ENCODE measurements at regions not wholly inside any gene's neighbourhood (a gene's known extent, or its start where the extent isn't known, plus 50 kb on each side); places are given as distances from the start of the nearest gene placed in this dataset.
"Not testable (repeated sequence)": the region's sequence is repeated elsewhere in the genome, so short reads cannot be mapped to it uniquely, and the experiment has no call there.

- no peak for DNase-seq (ENCODE audit: low spot score)
- Mint-ChIP-seq H3K27me3 (no peaks in the 10 kb centered on the region), H3K9me3 (peaks cover 6% of the 10 kb centered on the region), H3K36me3 (no peaks in the 10 kb centered on the region), H3K4me3 (no peak overlapping the region), H3K4me1 (ENCODE audit: low read depth in 2 of 2) (no peaks in the 10 kb centered on the region), H3K27ac (no peak overlapping the region)
- ATAC-seq = no peak
Measured at GRCh38 chr7:119967221-119967620, 305.8 kb upstream of the KCND2 start.

GRCh38 chr7:119968411-119968810 is 304.6 kb upstream of the KCND2 start:
- H3K27ac Mint-ChIP-seq; H3K9me3 Mint-ChIP-seq; H3K4me3 Mint-ChIP-seq; ATAC-seq; H3K4me1 Mint-ChIP-seq (ENCODE audit: low read depth in 2 of 2); H3K36me3 Mint-ChIP-seq; DNase-seq (ENCODE audit: low spot score); H3K27me3 Mint-ChIP-seq: not testable (repeated sequence)

GRCh38 chr7:119969054-119969453 is 303.9 kb upstream of the KCND2 start:
- H3K4me1 Mint-ChIP-seq (ENCODE audit: low read depth in 2 of 2) = no peaks in the 10 kb centered on the region
- ATAC-seq (no peak), DNase-seq (ENCODE audit: low spot score) (no peak)
- no peak overlapping the region for H3K4me3 Mint-ChIP-seq
- no peaks in the 10 kb centered on the region for H3K36me3 Mint-ChIP-seq
- H3K9me3 Mint-ChIP-seq = peaks cover 9% of the 10 kb centered on the region
- H3K27ac Mint-ChIP-seq = no peak overlapping the region
- no peaks in the 10 kb centered on the region for H3K27me3 Mint-ChIP-seq

- no peaks in the 10 kb centered on the region for H3K36me3 Mint-ChIP-seq
- H3K4me3 Mint-ChIP-seq = no peak overlapping the region
- no peak overlapping the region for H3K27ac Mint-ChIP-seq
- H3K4me1 Mint-ChIP-seq (ENCODE audit: low read depth in 2 of 2) = no peaks in the 10 kb centered on the region
- H3K27me3 Mint-ChIP-seq = no peaks in the 10 kb centered on the region
- H3K9me3 Mint-ChIP-seq = peaks cover 8% of the 10 kb centered on the region
- DNase-seq (ENCODE audit: low spot score) (no peak), ATAC-seq (no peak)
Measured at GRCh38 chr7:119969763-119970162, 303.2 kb upstream of the KCND2 start.

GRCh38 chr7:119974972-119975371 is 298.0 kb upstream of the KCND2 start:
- H3K27ac Mint-ChIP-seq = no peak overlapping the region
- ATAC-seq = no peak
- no peak for DNase-seq (ENCODE audit: low spot score)
- peaks cover 7% of the 10 kb centered on the region for H3K9me3 Mint-ChIP-seq
- H3K27me3 Mint-ChIP-seq = no peaks in the 10 kb centered on the region
- no peak overlapping the region for H3K4me3 Mint-ChIP-seq
- peaks cover 4% of the 10 kb centered on the region for H3K36me3 Mint-ChIP-seq
- H3K4me1 Mint-ChIP-seq (ENCODE audit: low read depth in 2 of 2) = no peaks in the 10 kb centered on the region

- peaks cover 24% of the 10 kb centered on the region for H3K9me3 Mint-ChIP-seq
- ATAC-seq = no peak
- peaks cover 23% of the 10 kb centered on the region for H3K36me3 Mint-ChIP-seq
Measured at GRCh38 chr7:119982884-119983283, 290.1 kb upstream of the KCND2 start.

GRCh38 chr7:119983468-119983867 is 289.5 kb upstream of the KCND2 start:
- Mint-ChIP-seq H3K9me3 (peaks cover 24% of the 10 kb centered on the region), H3K36me3 (peaks cover 23% of the 10 kb centered on the region), H3K4me1 (ENCODE audit: low read depth in 2 of 2) (no peaks in the 10 kb centered on the region), H3K27me3 (no peaks in the 10 kb centered on the region), H3K27ac (no peak overlapping the region), H3K4me3 (no peak overlapping the region)
- no peak for DNase-seq (ENCODE audit: low spot score)
- ATAC-seq = no peak

More at GRCh38 chr7:119982884-119983283, 290.1 kb upstream of the KCND2 start:
- DNase-seq (ENCODE audit: low spot score) = no peak
- H3K27ac Mint-ChIP-seq = no peak overlapping the region
- H3K27me3 Mint-ChIP-seq = no peaks in the 10 kb centered on the region
- H3K4me1 Mint-ChIP-seq (ENCODE audit: low read depth in 2 of 2) = no peaks in the 10 kb centered on the region
- H3K4me3 Mint-ChIP-seq = no peak overlapping the region

- H3K36me3 Mint-ChIP-seq = peaks cover 23% of the 10 kb centered on the region
- no peaks in the 10 kb centered on the region for H3K4me1 Mint-ChIP-seq (ENCODE audit: low read depth in 2 of 2)
- no peak overlapping the region for H3K4me3 Mint-ChIP-seq
- DNase-seq (ENCODE audit: low spot score) (no peak), ATAC-seq (no peak)
- peaks cover 28% of the 10 kb centered on the region for H3K9me3 Mint-ChIP-seq
- no peak overlapping the region for H3K27ac Mint-ChIP-seq
- no peaks in the 10 kb centered on the region for H3K27me3 Mint-ChIP-seq
Measured at GRCh38 chr7:119984247-119984646, 288.7 kb upstream of the KCND2 start.

GRCh38 chr7:119988401-119988800 is 284.6 kb upstream of the KCND2 start:
- ATAC-seq (no peak), DNase-seq (ENCODE audit: low spot score) (no peak)
- Mint-ChIP-seq H3K36me3 (peaks cover 26% of the 10 kb centered on the region), H3K27me3 (no peaks in the 10 kb centered on the region), H3K9me3 (peaks cover 32% of the 10 kb centered on the region), H3K27ac (no peak overlapping the region), H3K4me1 (ENCODE audit: low read depth in 2 of 2) (no peaks in the 10 kb centered on the region), H3K4me3 (no peak overlapping the region)

- Mint-ChIP-seq H3K9me3 (peaks cover 22% of the 10 kb centered on the region), H3K36me3 (peaks cover 4% of the 10 kb centered on the region), H3K27ac (no peak overlapping the region), H3K4me1 (ENCODE audit: low read depth in 2 of 2) (no peaks in the 10 kb centered on the region), H3K27me3 (no peaks in the 10 kb centered on the region), H3K4me3 (no peak overlapping the region)
- DNase-seq (ENCODE audit: low spot score) (no peak), ATAC-seq (no peak)
Measured at GRCh38 chr7:119994928-119995327, 278.0 kb upstream of the KCND2 start.

- Mint-ChIP-seq H3K36me3 (peaks cover 4% of the 10 kb centered on the region), H3K9me3 (peaks cover 18% of the 10 kb centered on the region), H3K4me3 (no peak overlapping the region), H3K4me1 (ENCODE audit: low read depth in 2 of 2) (no peaks in the 10 kb centered on the region), H3K27me3 (no peaks in the 10 kb centered on the region), H3K27ac (no peak overlapping the region)
- ATAC-seq (no peak), DNase-seq (ENCODE audit: low spot score) (no peak)
Measured at GRCh38 chr7:119996634-119997033, 276.3 kb upstream of the KCND2 start.

GRCh38 chr7:119999738-120000475 is 273.1 kb upstream of the KCND2 start:
- Mint-ChIP-seq H3K36me3 (no peaks in the 10 kb centered on the region), H3K27me3 (no peaks in the 10 kb centered on the region), H3K27ac (no peak overlapping the region), H3K4me3 (no peak overlapping the region), H3K4me1 (ENCODE audit: low read depth in 2 of 2) (no peaks in the 10 kb centered on the region), H3K9me3 (peaks cover 19% of the 10 kb centered on the region)
- no peak for DNase-seq (ENCODE audit: low spot score)
- ATAC-seq = no peak

- Mint-ChIP-seq H3K36me3 (peaks cover 5% of the 10 kb centered on the region), H3K4me3 (no peak overlapping the region), H3K9me3 (peaks cover 20% of the 10 kb centered on the region), H3K27ac (no peak overlapping the region), H3K27me3 (no peaks in the 10 kb centered on the region), H3K4me1 (ENCODE audit: low read depth in 2 of 2) (no peaks in the 10 kb centered on the region)
- ATAC-seq (no peak), DNase-seq (ENCODE audit: low spot score) (no peak)
Measured at GRCh38 chr7:120005720-120006119, 267.3 kb upstream of the KCND2 start.

GRCh38 chr7:120014301-120014700 is 258.7 kb upstream of the KCND2 start:
- H3K9me3 Mint-ChIP-seq = peaks cover 15% of the 10 kb centered on the region
- not testable (repeated sequence) for H3K27me3 Mint-ChIP-seq; H3K36me3 Mint-ChIP-seq; H3K27ac Mint-ChIP-seq; H3K4me3 Mint-ChIP-seq; DNase-seq (ENCODE audit: low spot score); ATAC-seq; H3K4me1 Mint-ChIP-seq (ENCODE audit: low read depth in 2 of 2)

GRCh38 chr7:120014925-120015465 is 258.0 kb upstream of the KCND2 start:
- H3K27me3 Mint-ChIP-seq = no peaks in the 10 kb centered on the region
- no peak for DNase-seq (ENCODE audit: low spot score)
- no peaks in the 10 kb centered on the region for H3K4me1 Mint-ChIP-seq (ENCODE audit: low read depth in 2 of 2)
- peaks cover 14% of the 10 kb centered on the region for H3K9me3 Mint-ChIP-seq
- H3K4me3 Mint-ChIP-seq = no peak overlapping the region
- peaks cover 5% of the 10 kb centered on the region for H3K36me3 Mint-ChIP-seq
- no peak overlapping the region for H3K27ac Mint-ChIP-seq
- ATAC-seq = no peak

Measured in natural killer cell treated with Interleukin-12 subunit alpha and Interleukin-12 subunit beta and Interleukin-15 and Interleukin-18, amount 100 ng/mL, for 72 hours (primary cell).